ENCODE measurements at regions not wholly inside any gene's neighbourhood (a gene's known extent, or its start where the extent isn't known, plus 50 kb on each side); places are given as distances from the start of the nearest gene placed in this dataset.
"Not testable (repeated sequence)": the region's sequence is repeated elsewhere in the genome, so short reads cannot be mapped to it uniquely, and the experiment has no call there.

DNA sequence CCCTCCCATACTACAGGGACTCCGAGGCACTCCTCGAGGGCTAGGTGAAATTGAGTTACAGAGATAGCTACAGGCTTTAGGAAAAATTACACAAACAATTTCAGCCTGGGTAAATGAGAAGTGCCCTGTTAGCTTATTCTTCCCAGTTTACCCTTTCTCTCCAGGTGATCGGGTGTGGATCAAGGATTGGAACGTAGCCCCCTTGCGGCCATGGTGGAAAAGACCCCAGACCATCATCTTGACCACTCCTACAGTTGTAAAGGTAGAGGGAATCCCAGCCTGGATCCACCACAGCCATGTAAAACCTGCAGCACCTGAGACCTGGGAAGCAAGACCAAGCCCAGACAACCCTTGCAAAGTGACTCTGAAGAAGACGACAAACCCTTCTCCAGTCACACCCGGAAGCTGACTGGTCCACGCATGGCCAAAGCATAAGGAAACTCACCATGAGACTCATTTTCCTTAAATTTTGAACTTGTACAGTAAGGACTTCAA is 600.6 kb downstream of the UQCRFS1 start:
- TF ChIP-seq, protein P1, sequence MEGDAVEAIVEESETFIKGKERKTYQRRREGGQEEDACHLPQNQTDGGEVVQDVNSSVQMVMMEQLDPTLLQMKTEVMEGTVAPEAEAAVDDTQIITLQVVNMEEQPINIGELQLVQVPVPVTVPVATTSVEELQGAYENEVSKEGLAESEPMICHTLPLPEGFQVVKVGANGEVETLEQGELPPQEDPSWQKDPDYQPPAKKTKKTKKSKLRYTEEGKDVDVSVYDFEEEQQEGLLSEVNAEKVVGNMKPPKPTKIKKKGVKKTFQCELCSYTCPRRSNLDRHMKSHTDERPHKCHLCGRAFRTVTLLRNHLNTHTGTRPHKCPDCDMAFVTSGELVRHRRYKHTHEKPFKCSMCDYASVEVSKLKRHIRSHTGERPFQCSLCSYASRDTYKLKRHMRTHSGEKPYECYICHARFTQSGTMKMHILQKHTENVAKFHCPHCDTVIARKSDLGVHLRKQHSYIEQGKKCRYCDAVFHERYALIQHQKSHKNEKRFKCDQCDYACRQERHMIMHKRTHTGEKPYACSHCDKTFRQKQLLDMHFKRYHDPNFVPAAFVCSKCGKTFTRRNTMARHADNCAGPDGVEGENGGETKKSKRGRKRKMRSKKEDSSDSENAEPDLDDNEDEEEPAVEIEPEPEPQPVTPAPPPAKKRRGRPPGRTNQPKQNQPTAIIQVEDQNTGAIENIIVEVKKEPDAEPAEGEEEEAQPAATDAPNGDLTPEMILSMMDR (IDR thresholded peaks at IDR 0.05; ENCODE audit: insufficient read depth, low read length, severe bottlenecking) = no peak
- DNase-seq (ENCODE audit: low read depth) (no peak), FAIRE-seq (no peak)
- Histone ChIP-seq H3K4me3 (ENCODE audit: low read depth, low read length) (no peak overlapping the region), H3K36me3 (ENCODE audit: control insufficient read depth, insufficient read depth, low read length) (no peaks in the 10 kb centered on the region), H3K27me3 (ENCODE audit: control insufficient read depth, insufficient read depth, low read length) (no peaks in the 10 kb centered on the region)

DNA sequence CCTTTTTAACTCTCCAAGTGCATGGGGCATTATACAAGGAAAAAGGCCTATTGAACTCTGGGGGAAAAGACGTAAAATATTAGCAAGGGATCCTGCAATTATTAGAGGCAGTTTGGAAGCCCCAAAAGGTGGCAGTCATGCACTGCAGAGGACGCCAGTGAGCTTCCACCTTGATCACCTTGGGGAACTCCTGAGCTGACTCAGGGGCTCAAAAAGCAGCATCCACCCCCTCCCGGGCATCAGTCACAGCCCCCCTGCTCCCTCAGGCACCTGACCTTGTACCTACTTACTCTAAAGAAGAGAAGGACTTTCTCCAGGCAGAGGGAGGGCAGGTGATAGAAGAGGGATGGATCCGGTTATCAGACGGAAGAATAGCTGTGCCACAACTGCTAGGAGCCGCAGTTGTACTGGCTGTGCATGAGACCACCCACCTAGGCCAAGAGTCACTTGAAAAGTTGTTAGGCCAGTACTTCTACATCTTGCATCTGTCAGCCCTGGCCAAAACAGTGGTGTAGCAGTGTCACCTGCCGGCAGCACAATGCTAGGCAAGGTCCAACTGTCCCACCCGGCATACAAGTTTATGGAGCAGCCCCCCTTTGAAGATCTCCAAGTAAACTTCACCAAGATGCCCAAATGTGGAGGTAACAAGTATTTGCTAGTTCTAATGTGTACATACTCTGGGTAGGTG is 601.6 kb downstream of the UQCRFS1 start:
- H3K36me3 ChIP-seq (ENCODE audit: control insufficient read depth, insufficient read depth, low read length); H3K4me3 ChIP-seq (ENCODE audit: low read depth, low read length); DNase-seq (ENCODE audit: low read depth); FAIRE-seq; H3K27me3 ChIP-seq (ENCODE audit: control insufficient read depth, insufficient read depth, low read length): not testable (repeated sequence)

- Histone ChIP-seq H3K36me3 (ENCODE audit: control insufficient read depth, insufficient read depth, low read length) (no peaks in the 10 kb centered on the region), H3K27me3 (ENCODE audit: control insufficient read depth, insufficient read depth, low read length) (no peaks in the 10 kb centered on the region), H3K4me3 (ENCODE audit: low read depth, low read length) (no peak overlapping the region)
- TF ChIP-seq, protein P1 (IDR thresholded peaks at IDR 0.05; ENCODE audit: insufficient read depth, low read length, severe bottlenecking) = no peak
- no peak for FAIRE-seq
- no peak for DNase-seq (ENCODE audit: low read depth)
Observed at GRCh38 chr19:28610731-28611130, 602.2 kb downstream of the UQCRFS1 start.

- FAIRE-seq (no peak), DNase-seq (ENCODE audit: low read depth) (no peak)
- Histone ChIP-seq H3K27me3 (ENCODE audit: control insufficient read depth, insufficient read depth, low read length) (no peaks in the 10 kb centered on the region), H3K36me3 (ENCODE audit: control insufficient read depth, insufficient read depth, low read length) (no peaks in the 10 kb centered on the region), H3K4me3 (ENCODE audit: low read depth, low read length) (no peak overlapping the region)
- TF ChIP-seq, protein P1 (IDR thresholded peaks at IDR 0.05; ENCODE audit: insufficient read depth, low read length, severe bottlenecking) = no peak
Observed at GRCh38 chr19:28609944-28610343, 603.0 kb downstream of the UQCRFS1 start.

DNA sequence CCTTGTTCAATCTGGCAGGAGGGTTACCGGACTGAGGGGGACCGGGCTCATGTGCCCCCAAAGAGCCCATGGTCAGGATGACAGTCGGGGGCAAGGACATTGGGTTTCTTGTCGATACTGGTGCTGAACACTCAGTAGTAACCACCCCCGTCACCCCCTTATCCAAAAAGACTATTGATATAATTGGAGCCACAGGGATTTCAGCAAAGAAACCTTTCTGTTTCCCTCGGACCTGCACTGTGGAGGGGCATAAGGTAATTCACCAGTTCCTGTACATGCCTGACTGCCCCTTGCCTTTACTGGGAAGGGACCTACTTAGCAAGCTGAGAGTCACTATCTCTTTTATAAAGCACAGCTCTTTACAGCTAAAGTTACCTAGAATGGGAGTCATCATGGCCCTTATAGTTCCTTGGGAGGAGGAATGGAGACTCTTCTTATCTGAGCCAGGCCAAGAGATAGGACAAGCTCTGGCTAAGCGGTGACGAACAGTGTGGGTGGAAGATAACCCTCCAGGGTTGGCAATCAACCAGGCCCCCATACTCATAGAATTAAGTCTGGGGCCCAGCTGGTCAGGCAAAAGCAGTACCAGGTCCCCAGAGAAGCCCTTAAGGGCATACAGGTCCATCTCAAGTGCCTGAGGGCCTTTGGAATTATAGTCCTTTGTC is 603.7 kb downstream of the UQCRFS1 start:
- DNase-seq (ENCODE audit: low read depth) (no peak), FAIRE-seq (no peak)
- Histone ChIP-seq H3K36me3 (ENCODE audit: control insufficient read depth, insufficient read depth, low read length) (no peaks in the 10 kb centered on the region), H3K27me3 (ENCODE audit: control insufficient read depth, insufficient read depth, low read length) (no peaks in the 10 kb centered on the region), H3K4me3 (ENCODE audit: low read depth, low read length) (no peak overlapping the region)
- TF ChIP-seq, protein P1 (IDR thresholded peaks at IDR 0.05; ENCODE audit: insufficient read depth, low read length, severe bottlenecking) = no peak

DNA sequence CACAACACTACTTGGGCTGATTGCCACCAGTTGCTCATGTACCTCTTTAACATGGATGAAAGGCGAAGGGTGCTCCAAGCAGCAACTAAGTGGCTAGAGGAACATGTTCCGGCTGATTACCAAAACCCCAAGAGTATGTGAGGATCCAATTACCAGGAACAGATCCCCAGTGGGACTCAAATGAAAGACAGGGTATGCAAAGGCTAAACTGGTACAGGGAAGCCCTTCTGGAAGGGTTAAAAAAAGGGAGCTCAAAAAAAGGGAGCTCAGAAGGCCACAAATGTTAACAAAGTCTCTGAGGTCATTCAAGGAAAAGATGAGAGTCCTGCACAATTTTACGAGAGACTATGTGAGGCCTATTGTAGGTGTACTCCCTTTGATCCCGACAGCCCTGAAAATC is 604.7 kb downstream of the UQCRFS1 start:
- Histone ChIP-seq H3K36me3 (ENCODE audit: control insufficient read depth, insufficient read depth, low read length) (no peaks in the 10 kb centered on the region), H3K4me3 (ENCODE audit: low read depth, low read length) (no peak overlapping the region), H3K27me3 (ENCODE audit: control insufficient read depth, insufficient read depth, low read length) (no peaks in the 10 kb centered on the region)
- TF ChIP-seq, protein P1 (IDR thresholded peaks at IDR 0.05; ENCODE audit: insufficient read depth, low read length, severe bottlenecking) = no peak
- DNase-seq (ENCODE audit: low read depth) (no peak), FAIRE-seq (no peak)

Data from bronchial epithelial cell (primary cell).